ENCODE measurements at regions not wholly inside any gene's neighbourhood (a gene's known extent, or its start where the extent isn't known, plus 50 kb on each side); places are given as distances from the start of the nearest gene placed in this dataset.

GRCh38 chr4:12958436-12958835, 525.7 kb downstream of the RAB28 start:
- no peaks in the 10 kb centered on the region for H3K9me2 ChIP-seq
- no peak overlapping the region for H3K4me3 ChIP-seq (ENCODE audit: low read depth in 2 of 2, low read length in 1 of 2)
- no peaks in the 10 kb centered on the region for H3K9me3 ChIP-seq
- H3K27ac ChIP-seq (ENCODE audit: low read depth in 2 of 2, low read length in 1 of 2) = no peak overlapping the region
- no peaks in the 10 kb centered on the region for H3F3A ChIP-seq (replicated peaks; ENCODE audit: insufficient read depth)
- no peaks in the 10 kb centered on the region for H4K20me1 ChIP-seq (ENCODE audit: insufficient read depth)
- DNase-seq = no peak
- H3K4me2 ChIP-seq = no peak overlapping the region
- no peaks in the 10 kb centered on the region for H3K27me3 ChIP-seq (ENCODE audit: insufficient read depth)
- no peak overlapping the region for H2AFZ ChIP-seq (ENCODE audit: low read depth)
- no peaks in the 10 kb centered on the region for H3K36me3 ChIP-seq (replicated peaks in 1 of 2; ENCODE audit: control insufficient read depth in 1 of 2, insufficient read depth in 2 of 2, low read length in 1 of 2)
- ChIA-PET POLR2A (no interaction called here), CTCF (no interaction called here)
- no peak overlapping the region for H3K9ac ChIP-seq
- H3K4me1 ChIP-seq (ENCODE audit: control insufficient read depth in 1 of 2, insufficient read depth in 2 of 2, low read depth in 1 of 2, low read length in 1 of 2) = no peaks in the 10 kb centered on the region
- TF ChIP-seq GATA2 (CRISPR knock-in tag; IDR thresholded peaks at IDR 0.05) (no peak), REST (IDR thresholded peaks at IDR 0.05; ENCODE audit: low read depth, low read length) (no peak), POLR2AphosphoS5 (IDR thresholded peaks at IDR 0.05; ENCODE audit: low read depth, low read length) (no peak), CTCF (IDR thresholded peaks at IDR 0.05) (no peak), USF2 (IDR thresholded peaks at IDR 0.05; ENCODE audit: borderline replicate concordance, low read depth, low read length) (no peak), NRF1 (IDR thresholded peaks at IDR 0.05; ENCODE audit: low read depth, low read length) (no peak), SMC3 (IDR thresholded peaks at IDR 0.05; ENCODE audit: low read depth, low read length) (no peak), FOXM1 (IDR thresholded peaks at IDR 0.05; ENCODE audit: low read depth) (no peak)
- no peaks in the 10 kb centered on the region for H3K79me2 ChIP-seq (ENCODE audit: insufficient read depth)

GRCh38 chr4:12957108-12957507, 527.0 kb downstream of the RAB28 start:
- TF ChIP-seq FOSL2 (IDR thresholded peaks at IDR 0.05; ENCODE audit: borderline replicate concordance, low read depth) (no peak), POLR2AphosphoS5 (IDR thresholded peaks at IDR 0.05; ENCODE audit: low read depth, low read length) (no peak), TAF1 (IDR thresholded peaks at IDR 0.05; ENCODE audit: borderline replicate concordance, low read depth, low read length) (no peak), TEAD4 (IDR thresholded peaks at IDR 0.05; ENCODE audit: borderline replicate concordance, insufficient read depth) (no peak), USF1 (IDR thresholded peaks at IDR 0.05; ENCODE audit: borderline replicate concordance, low read depth) (no peak)
- Histone ChIP-seq H3K9me3 (no peaks in the 10 kb centered on the region), H3K4me1 (ENCODE audit: control insufficient read depth in 1 of 2, insufficient read depth in 2 of 2, low read depth in 1 of 2, low read length in 1 of 2) (no peaks in the 10 kb centered on the region), H3K9ac (no peak overlapping the region), H3K27ac (ENCODE audit: low read depth in 2 of 2, low read length in 1 of 2) (no peak overlapping the region), H3F3A (replicated peaks; ENCODE audit: insufficient read depth) (no peaks in the 10 kb centered on the region), H3K79me2 (ENCODE audit: insufficient read depth) (no peaks in the 10 kb centered on the region), H4K20me1 (ENCODE audit: insufficient read depth) (no peaks in the 10 kb centered on the region), H3K4me2 (no peak overlapping the region), H3K4me3 (ENCODE audit: low read depth in 2 of 2, low read length in 1 of 2) (no peak overlapping the region), H3K27me3 (ENCODE audit: insufficient read depth) (no peaks in the 10 kb centered on the region), H3K36me3 (replicated peaks in 1 of 2; ENCODE audit: control insufficient read depth in 1 of 2, insufficient read depth in 2 of 2, low read length in 1 of 2) (no peaks in the 10 kb centered on the region), H3K9me2 (no peaks in the 10 kb centered on the region), H2AFZ (ENCODE audit: low read depth) (no peak overlapping the region)
- ChIA-PET CTCF (no interaction called here), POLR2A (no interaction called here)
- DNase-seq = no peak
- WGBS (ENCODE audit: low lambda C conversion rate) = 31% methylated on average over 3 of the region's 3 CpGs
